ENCODE measurements at regions not wholly inside any gene's neighbourhood (a gene's known extent, or its start where the extent isn't known, plus 50 kb on each side); places are given as distances from the start of the nearest gene placed in this dataset.

DNA sequence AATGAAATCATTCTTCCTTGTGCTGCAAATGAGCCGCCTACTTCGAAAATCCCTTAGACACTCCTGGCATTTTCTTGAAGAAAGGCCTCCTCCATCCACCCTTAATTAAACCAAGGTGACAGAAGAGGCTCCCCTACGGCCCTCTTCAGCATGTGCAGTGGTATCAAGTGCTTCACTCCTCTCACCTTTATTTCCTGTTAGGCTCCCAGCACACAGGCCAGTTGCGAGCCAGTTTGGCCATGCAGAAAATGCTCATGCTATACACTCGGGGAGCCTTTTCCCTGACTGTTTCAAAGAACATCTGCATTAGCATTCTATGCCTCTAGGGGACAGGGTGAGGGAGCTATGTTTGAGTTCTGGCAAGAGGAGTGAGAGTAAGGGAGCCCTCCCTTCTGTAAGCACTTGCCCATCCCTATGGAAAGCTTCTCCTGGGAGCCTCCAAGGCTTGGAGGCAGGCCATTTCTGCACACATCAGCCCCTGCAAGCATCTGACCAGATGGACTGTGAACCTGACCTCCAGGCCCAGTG lies 291.5 kb downstream of the RPS29 start:
- no peak for DNase-seq
- no peaks in the 10 kb centered on the region for H3K9me3 Mint-ChIP-seq (ENCODE audit: unreplicated experiment)
- no peaks in the 10 kb centered on the region for H3K36me3 Mint-ChIP-seq (ENCODE audit: unreplicated experiment)

DNA sequence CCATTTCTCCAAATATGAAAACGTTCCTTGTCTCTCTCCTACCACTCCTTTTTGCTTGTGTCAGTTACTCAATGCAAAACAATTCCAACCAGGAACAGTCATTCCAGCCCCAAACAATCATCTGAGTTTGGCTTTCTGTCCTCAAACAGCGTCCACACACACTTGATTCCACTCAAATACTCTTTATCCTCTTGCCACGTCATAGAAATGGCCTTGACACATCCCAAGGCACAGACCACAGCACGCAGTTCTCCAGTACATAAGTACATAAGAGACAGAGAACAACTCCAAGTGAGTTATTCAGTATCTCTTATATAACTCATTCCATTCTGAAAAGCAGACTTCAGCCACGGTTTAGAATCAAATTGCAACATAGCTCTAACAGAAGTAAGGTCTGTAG lies 299.2 kb downstream of the RPS29 start:
- H3K4me3 Mint-ChIP-seq (ENCODE audit: unreplicated experiment) = no peak overlapping the region
- no peak for DNase-seq
- no peaks in the 10 kb centered on the region for H3K36me3 Mint-ChIP-seq (ENCODE audit: unreplicated experiment)
- no peaks in the 10 kb centered on the region for H3K27me3 Mint-ChIP-seq (ENCODE audit: unreplicated experiment)
- H3K9me3 Mint-ChIP-seq (ENCODE audit: unreplicated experiment) = no peaks in the 10 kb centered on the region
- no peak overlapping the region for H3K27ac Mint-ChIP-seq (ENCODE audit: unreplicated experiment)
- H3K4me1 Mint-ChIP-seq (ENCODE audit: low read depth, unreplicated experiment) = no peaks in the 10 kb centered on the region
- TF ChIP-seq, protein P1, sequence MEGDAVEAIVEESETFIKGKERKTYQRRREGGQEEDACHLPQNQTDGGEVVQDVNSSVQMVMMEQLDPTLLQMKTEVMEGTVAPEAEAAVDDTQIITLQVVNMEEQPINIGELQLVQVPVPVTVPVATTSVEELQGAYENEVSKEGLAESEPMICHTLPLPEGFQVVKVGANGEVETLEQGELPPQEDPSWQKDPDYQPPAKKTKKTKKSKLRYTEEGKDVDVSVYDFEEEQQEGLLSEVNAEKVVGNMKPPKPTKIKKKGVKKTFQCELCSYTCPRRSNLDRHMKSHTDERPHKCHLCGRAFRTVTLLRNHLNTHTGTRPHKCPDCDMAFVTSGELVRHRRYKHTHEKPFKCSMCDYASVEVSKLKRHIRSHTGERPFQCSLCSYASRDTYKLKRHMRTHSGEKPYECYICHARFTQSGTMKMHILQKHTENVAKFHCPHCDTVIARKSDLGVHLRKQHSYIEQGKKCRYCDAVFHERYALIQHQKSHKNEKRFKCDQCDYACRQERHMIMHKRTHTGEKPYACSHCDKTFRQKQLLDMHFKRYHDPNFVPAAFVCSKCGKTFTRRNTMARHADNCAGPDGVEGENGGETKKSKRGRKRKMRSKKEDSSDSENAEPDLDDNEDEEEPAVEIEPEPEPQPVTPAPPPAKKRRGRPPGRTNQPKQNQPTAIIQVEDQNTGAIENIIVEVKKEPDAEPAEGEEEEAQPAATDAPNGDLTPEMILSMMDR (IDR thresholded peaks at IDR 0.05; ENCODE audit: partially characterized antibody, unreplicated experiment) = no peak

More for the DNA sequence above, 291.5 kb downstream of the RPS29 start:
- H3K27me3 Mint-ChIP-seq (ENCODE audit: unreplicated experiment) = no peaks in the 10 kb centered on the region
- no peak overlapping the region for H3K4me3 Mint-ChIP-seq (ENCODE audit: unreplicated experiment)
- no peak overlapping the region for H3K27ac Mint-ChIP-seq (ENCODE audit: unreplicated experiment)
- no peaks in the 10 kb centered on the region for H3K4me1 Mint-ChIP-seq (ENCODE audit: low read depth, unreplicated experiment)
- TF ChIP-seq, protein P1 (IDR thresholded peaks at IDR 0.05; ENCODE audit: partially characterized antibody, unreplicated experiment) = no peak

DNA sequence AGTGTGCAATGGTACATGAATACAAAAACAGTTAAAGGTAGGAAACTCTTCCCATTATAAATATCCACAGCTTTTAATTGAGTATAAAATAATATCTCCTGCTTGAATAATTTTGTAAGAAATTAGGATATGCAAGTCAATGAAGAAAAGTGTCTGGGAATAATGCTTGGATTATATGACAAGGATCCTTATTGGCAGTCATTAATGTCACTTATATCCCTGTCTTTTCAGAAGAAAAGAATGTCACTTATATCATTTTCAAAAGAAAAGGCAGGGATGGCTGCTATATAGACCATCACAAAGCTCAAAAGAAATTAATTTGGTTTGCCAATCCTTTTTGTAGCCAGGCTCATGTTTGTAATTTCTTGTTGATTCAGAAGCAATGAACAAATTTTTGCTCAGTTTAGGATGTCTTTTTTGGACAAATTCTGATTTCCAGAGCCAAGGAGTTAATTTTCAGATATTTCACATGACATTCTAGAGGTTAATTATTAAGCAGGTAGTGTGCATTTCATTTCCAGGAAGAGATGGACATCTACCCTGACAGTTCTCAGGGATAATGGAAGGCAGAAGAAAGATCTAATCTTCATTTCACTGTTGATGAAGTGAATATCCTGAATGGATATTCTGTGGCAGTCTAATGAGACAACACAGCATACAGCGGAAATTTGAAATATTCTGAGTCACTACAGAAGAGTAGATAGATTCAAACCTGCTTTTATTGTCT lies 299.8 kb downstream of the RPS29 start:
- Mint-ChIP-seq H3K27me3 (ENCODE audit: unreplicated experiment) (no peaks in the 10 kb centered on the region), H3K4me3 (ENCODE audit: unreplicated experiment) (no peak overlapping the region)
- TF ChIP-seq, protein P1 (IDR thresholded peaks at IDR 0.05; ENCODE audit: partially characterized antibody, unreplicated experiment) = no peak

DNA sequence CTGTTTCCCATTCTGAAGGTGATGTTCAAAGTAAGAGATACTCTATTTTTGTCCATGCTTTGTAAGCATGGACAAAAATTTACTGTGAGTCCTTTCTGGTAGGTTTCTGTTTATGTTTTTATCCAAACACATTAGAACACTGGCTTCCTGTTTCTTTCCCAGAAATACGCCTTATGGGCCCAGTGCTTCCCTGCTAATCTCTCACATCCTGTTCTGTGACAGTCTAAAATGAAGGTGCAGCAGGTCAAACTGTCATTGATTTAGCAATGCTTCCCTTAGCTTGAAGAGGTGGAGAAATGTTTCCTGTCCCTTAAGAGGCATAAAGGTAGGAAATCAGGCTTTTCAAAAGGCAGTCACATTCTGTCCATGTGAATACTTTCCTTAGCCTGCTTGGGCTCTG lies 305.6 kb downstream of the RPS29 start:
- no peak for DNase-seq
- Mint-ChIP-seq H3K36me3 (ENCODE audit: unreplicated experiment) (no peaks in the 10 kb centered on the region), H3K9me3 (ENCODE audit: unreplicated experiment) (no peaks in the 10 kb centered on the region), H3K4me1 (ENCODE audit: low read depth, unreplicated experiment) (no peaks in the 10 kb centered on the region), H3K27ac (ENCODE audit: unreplicated experiment) (no peak overlapping the region), H3K4me3 (ENCODE audit: unreplicated experiment) (no peak overlapping the region), H3K27me3 (ENCODE audit: unreplicated experiment) (no peaks in the 10 kb centered on the region)
- TF ChIP-seq, protein P1 (IDR thresholded peaks at IDR 0.05; ENCODE audit: partially characterized antibody, unreplicated experiment) = no peak

More for the DNA sequence above, 299.8 kb downstream of the RPS29 start:
- Mint-ChIP-seq H3K36me3 (ENCODE audit: unreplicated experiment) (no peaks in the 10 kb centered on the region), H3K9me3 (ENCODE audit: unreplicated experiment) (no peaks in the 10 kb centered on the region), H3K27ac (ENCODE audit: unreplicated experiment) (no peak overlapping the region), H3K4me1 (ENCODE audit: low read depth, unreplicated experiment) (no peaks in the 10 kb centered on the region)
- no peak for DNase-seq

DNA sequence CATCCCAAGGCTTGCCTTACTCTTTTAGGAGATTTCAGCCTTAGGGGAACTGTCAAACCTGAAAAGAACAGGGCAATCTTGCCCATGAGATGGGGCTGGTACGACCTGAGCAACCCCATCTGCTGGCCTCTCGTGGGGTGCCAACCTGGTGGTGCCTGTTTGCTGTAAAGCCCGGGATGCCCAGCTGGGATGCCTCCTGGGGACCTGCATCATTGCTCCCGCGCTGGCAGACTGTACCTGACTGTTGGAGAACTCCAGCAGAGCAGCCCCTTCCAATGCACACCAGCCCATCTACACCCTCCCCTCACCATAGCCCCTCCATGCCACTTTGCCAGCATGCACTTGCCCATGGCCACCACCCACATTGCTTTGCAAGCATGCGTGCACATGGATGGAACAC lies 335.7 kb downstream of the RPS29 start:
- no peaks in the 10 kb centered on the region for H3K36me3 Mint-ChIP-seq (ENCODE audit: unreplicated experiment)
- H3K27ac Mint-ChIP-seq (ENCODE audit: unreplicated experiment) = no peak overlapping the region
- H3K9me3 Mint-ChIP-seq (ENCODE audit: unreplicated experiment) = peaks cover 7% of the 10 kb centered on the region
- TF ChIP-seq, protein P1 (IDR thresholded peaks at IDR 0.05; ENCODE audit: partially characterized antibody, unreplicated experiment) = no peak
- DNase-seq = no peak
- H3K27me3 Mint-ChIP-seq (ENCODE audit: unreplicated experiment) = no peaks in the 10 kb centered on the region
- H3K4me1 Mint-ChIP-seq (ENCODE audit: low read depth, unreplicated experiment) = no peaks in the 10 kb centered on the region
- no peak overlapping the region for H3K4me3 Mint-ChIP-seq (ENCODE audit: unreplicated experiment)

Data from glutamatergic neuron (in vitro differentiated cells).